Panc1 (cell line): ENCODE measurements at regions not wholly inside any gene's neighbourhood (a gene's known extent, or its start where the extent isn't known, plus 50 kb on each side); places are given as distances from the start of the nearest gene placed in this dataset.

Experiments
- ATAC-seq: fragments of 200-7000 bp; cut with Tn5 transposase; 2 replicates; pipeline ENCODE4 v1.9.1; 2020; ENCODE audit warnings: mild to moderate bottlenecking, moderate library complexity
- BruUV-seq: library from RNA; stranded (reverse); fragments of 400-500 nt; replicated peaks from 2 replicates; lab custom pipeline; 2021; lab: Mats Ljungman, UMichigan
- CTCF ChIA-PET: fragments of 300-600 bp; sonication (Branson Sonifier 250); formaldehyde crosslinking; loops from one replicate; lab custom pipeline; 2022; ENCODE audit warnings: antibody characterized with exemption; lab: Charles Lee
- POLR2A ChIA-PET: fragments of 300-600 bp; sonication (Branson Sonifier 250); formaldehyde crosslinking; loops from one replicate; lab custom pipeline; 2022; ENCODE audit warnings: antibody characterized with exemption; lab: Charles Lee
- DNase-seq: peaks from one replicate; pipeline ENCODE4 v3.0.0-alpha.2; 2010; ENCODE audit warnings: low read depth, low spot score
- H3K27ac ChIP-seq: 2 replicates; pipeline ENCODE4 v1.5.1; 2011; ENCODE audit warnings: mild to moderate bottlenecking, low read length, inconsistent platforms
- H3K27me3 ChIP-seq: fragments of 200-500 bp; sonication (Bioruptor generic); 2 replicates; pipeline ENCODE4 v1.6.0; 2014; ENCODE audit warnings: low read length, inconsistent platforms; ENCODE audit not compliant: control insufficient read depth, insufficient read depth
- H3K36me3 ChIP-seq: fragments of 200-500 bp; sonication (Bioruptor generic); 2 replicates; pipeline ENCODE4 v1.5.1; 2014; ENCODE audit warnings: inconsistent platforms, mild to moderate bottlenecking, low read length, moderate library complexity; ENCODE audit not compliant: control insufficient read depth, insufficient read depth
- H3K4me1 ChIP-seq: 2 replicates; pipeline ENCODE4 v1.5.1; 2011; ENCODE audit warnings: inconsistent platforms, mild to moderate bottlenecking, low read length, moderate library complexity; ENCODE audit not compliant: control insufficient read depth, insufficient read depth
- H3K4me3 ChIP-seq, 2 experiments: 2 replicates each; pipeline ENCODE4 v1.5.1; 2011 to 2012; ENCODE audit warnings: low read depth in 2 of 2, low read length in 2 of 2, mild to moderate bottlenecking in 2 of 2, inconsistent platforms in 1 of 2, moderate library complexity in 1 of 2
- H3K9me3 ChIP-seq: fragments of 200-500 bp; sonication (Bioruptor generic); 2 replicates; pipeline ENCODE4 v1.5.1; 2014; ENCODE audit warnings: low read depth, mild to moderate bottlenecking, inconsistent platforms, low read length, moderate library complexity; ENCODE audit not compliant: control insufficient read depth, insufficient read depth
- CTCF ChIP-seq: fragments of 450-650 bp; IDR thresholded peaks from 2 replicates; pipeline ENCODE4 v1.5.1; 2017; ENCODE audit warnings: mild to moderate bottlenecking
- POLR2AphosphoS5 ChIP-seq: IDR thresholded peaks from 2 replicates; pipeline ENCODE4 v1.6.1; 2012; ENCODE audit warnings: mild to moderate bottlenecking, low read depth, low read length, moderate library complexity
- REST ChIP-seq, 2 experiments: IDR thresholded peaks; 2 replicates each; pipeline ENCODE4 v1.6.1; 2011 to 2012; ENCODE audit warnings: low read depth in 2 of 2, control low read depth in 1 of 2, low read length in 1 of 2, mild to moderate bottlenecking in 1 of 2, moderate library complexity in 1 of 2; ENCODE audit not compliant: insufficient read depth in 1 of 2
- SIN3A ChIP-seq: IDR thresholded peaks from 2 replicates; pipeline ENCODE4 v1.6.1; 2012; ENCODE audit warnings: low read depth, mild to moderate bottlenecking, low read length, moderate library complexity, borderline replicate concordance; ENCODE audit not compliant: insufficient read depth
- TCF7L2 ChIP-seq: IDR thresholded peaks from 2 replicates; pipeline ENCODE4 v1.6.1; 2011; ENCODE audit warnings: mild to moderate bottlenecking, low read depth, low read length, inconsistent platforms
- in situ Hi-C: cut with HindIII; loops from 2 replicates; pipeline ENCODE4 v1.10.0; 2016; ENCODE audit warnings: low sequenced_read_pairs, low pct_unique_long_range_greater_than_20kb
- intact Hi-C: fragments of 100-400 bp; cut with micrococcal nuclease; formaldehyde crosslinking; loops from one replicate; pipeline ENCODE4 v1.10.0; 2022; ENCODE audit not compliant: unreplicated experiment

- in situ Hi-C loops, result no loop called here
- ATAC-seq, result no peak
- no peak overlapping the region for H3K4me3 ChIP-seq
- no peak for TF ChIP-seq TCF7L2
- TF ChIP-seq POLR2AphosphoS5, result no peak
- no peak for TF ChIP-seq SIN3A
- TF ChIP-seq CTCF, result no peak
- TF ChIP-seq REST (IDR thresholded peaks at IDR 0.05; ENCODE audit: insufficient read depth in 1 of 2, low read depth in 2 of 2, low read length in 1 of 2), result no peak
- intact Hi-C loops, result no loop called here
- POLR2A ChIA-PET, result no interaction called here
- no peak overlapping the region for H3K27ac ChIP-seq
- DNase-seq, result no peak
- no peaks in the 10 kb centered on the region for H3K9me3 ChIP-seq
- no TSS peak for BruUV-seq
- H3K27me3 ChIP-seq, result no peaks in the 10 kb centered on the region
- CTCF ChIA-PET, result no interaction called here
- no peaks in the 10 kb centered on the region for H3K4me1 ChIP-seq
- no peaks in the 10 kb centered on the region for H3K36me3 ChIP-seq
These were observed 281.1 kb downstream of the GALR1 start for GRCh38 chr18:77530732-77531131.

- intact Hi-C loops, result no loop called here
- H3K36me3 ChIP-seq, result no peaks in the 10 kb centered on the region
- 0 out of 2 replicates have a peak, but pooled peaks cover 4% of the 10 kb centered on the region for H3K27me3 ChIP-seq
- no peaks in the 10 kb centered on the region for H3K4me1 ChIP-seq
- TF ChIP-seq TCF7L2 (no peak), SIN3A (no peak), CTCF (no peak), REST (IDR thresholded peaks at IDR 0.05; ENCODE audit: insufficient read depth in 1 of 2, low read depth in 2 of 2, low read length in 1 of 2) (no peak), POLR2AphosphoS5 (no peak)
- H3K27ac ChIP-seq, result no peak overlapping the region
- DNase-seq (no peak), ATAC-seq (no peak)
- ChIA-PET POLR2A (no interaction called here), CTCF (no interaction called here)
- H3K9me3 ChIP-seq, result no peaks in the 10 kb centered on the region; the same call in 1 of the 2 replicates
- H3K4me3 ChIP-seq, result no peak overlapping the region
- in situ Hi-C loops, result no loop called here
- BruUV-seq, result no TSS peak
These were observed 290.2 kb downstream of the GALR1 start for GRCh38 chr18:77539860-77540259.
